Central memory CD8-positive, alpha-beta T cell (primary cell): ENCODE measurements at regions not wholly inside any gene's neighbourhood (a gene's known extent, or its start where the extent isn't known, plus 50 kb on each side); places are given as distances from the start of the nearest gene placed in this dataset.
"Not testable (repeated sequence)": the region's sequence is repeated elsewhere in the genome, so short reads cannot be mapped to it uniquely, and the experiment has no call there.

Experiments
- ATAC-seq: fragments of 150-1000 bp; cut with Tn5 transposase; replicated peaks from 2 replicates; pipeline ENCODE4 v1.10.0; 2022; ENCODE audit warnings: mild to moderate bottlenecking, moderate FRiP score, moderate number of reproducible peaks; ENCODE audit not compliant: poor library complexity, severe bottlenecking; ENCODE audit errors: extremely low read depth
- DNase-seq, 2 donors: peaks; one replicate each; pipeline ENCODE4 v3.0.0; 2021; ENCODE audit warnings: low spot score in 2 of 2
- H3K27ac Mint-ChIP-seq: one replicate; pipeline ENCODE4 v1.8.0; 2022; ENCODE audit warnings: low read depth, mild to moderate bottlenecking, moderate library complexity, mixed read lengths
- H3K27me3 Mint-ChIP-seq: one replicate; pipeline ENCODE4 v1.8.0; 2022; ENCODE audit warnings: mixed read lengths
- H3K36me3 Mint-ChIP-seq: one replicate; pipeline ENCODE4 v1.8.0; 2022; ENCODE audit warnings: mild to moderate bottlenecking, moderate library complexity, mixed read lengths; ENCODE audit not compliant: insufficient read depth
- H3K4me1 Mint-ChIP-seq: one replicate; pipeline ENCODE4 v1.8.0; 2022; ENCODE audit warnings: mixed read lengths
- H3K4me3 Mint-ChIP-seq: one replicate; pipeline ENCODE4 v1.8.0; 2022; ENCODE audit warnings: mild to moderate bottlenecking, moderate library complexity, mixed read lengths
- H3K9me3 Mint-ChIP-seq: one replicate; pipeline ENCODE4 v1.8.0; 2022; ENCODE audit warnings: mixed read lengths

- DNase-seq (no peak), ATAC-seq (no peak)
- H3K27me3 Mint-ChIP-seq = no peaks in the 10 kb centered on the region
- H3K36me3 Mint-ChIP-seq = peaks cover 2% of the 10 kb centered on the region
- no peaks in the 10 kb centered on the region for H3K9me3 Mint-ChIP-seq
- no peak overlapping the region for H3K4me3 Mint-ChIP-seq
- no peak overlapping the region for H3K27ac Mint-ChIP-seq
- H3K4me1 Mint-ChIP-seq = no peaks in the 10 kb centered on the region
Measured at GRCh38 chr7:152594801-152595200, 81.1 kb downstream of the XRCC2 start.

- no peak for DNase-seq
- H3K4me3 Mint-ChIP-seq = no peak overlapping the region
- peaks cover 2% of the 10 kb centered on the region for H3K36me3 Mint-ChIP-seq
- no peak overlapping the region for H3K27ac Mint-ChIP-seq
- H3K9me3 Mint-ChIP-seq = no peaks in the 10 kb centered on the region
- H3K4me1 Mint-ChIP-seq = no peaks in the 10 kb centered on the region
- ATAC-seq = no peak
- H3K27me3 Mint-ChIP-seq = no peaks in the 10 kb centered on the region
Measured at GRCh38 chr7:152591976-152592375, 84.0 kb downstream of the XRCC2 start.

GRCh38 chr7:152590481-152590880, 85.5 kb downstream of the XRCC2 start:
- Mint-ChIP-seq H3K27ac (no peak overlapping the region), H3K27me3 (no peaks in the 10 kb centered on the region), H3K4me1 (no peaks in the 10 kb centered on the region), H3K4me3 (no peak overlapping the region), H3K36me3 (peaks cover 2% of the 10 kb centered on the region), H3K9me3 (no peaks in the 10 kb centered on the region)
- ATAC-seq (no peak), DNase-seq (no peak)

DNA sequence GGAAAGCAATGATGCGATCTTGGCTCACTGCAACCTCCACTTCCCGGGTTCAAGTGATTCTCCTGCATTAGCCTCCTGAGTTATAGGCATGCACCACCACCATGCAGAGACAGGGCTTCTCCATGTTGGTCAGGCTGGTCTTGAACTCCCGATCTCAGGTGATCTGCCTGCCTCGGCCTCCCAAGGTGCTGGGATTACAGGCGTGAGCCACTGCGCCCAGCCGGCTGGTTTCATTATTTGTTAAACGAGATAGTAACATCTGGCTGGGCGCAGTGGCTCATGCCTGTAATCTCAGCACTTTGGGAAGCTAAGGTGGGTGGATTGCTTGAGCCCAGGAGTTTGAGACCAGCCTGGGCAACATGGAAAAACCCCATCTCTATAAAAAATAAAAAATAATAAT, 86.1 kb downstream of the XRCC2 start:
- not testable (repeated sequence) for H3K4me3 Mint-ChIP-seq, DNase-seq, H3K9me3 Mint-ChIP-seq, H3K4me1 Mint-ChIP-seq, H3K27ac Mint-ChIP-seq, ATAC-seq, H3K36me3 Mint-ChIP-seq, H3K27me3 Mint-ChIP-seq

GRCh38 chr7:152588350-152588749, 87.6 kb downstream of the XRCC2 start:
- no peak overlapping the region for H3K4me3 Mint-ChIP-seq
- ATAC-seq (no peak), DNase-seq (no peak)
- no peaks in the 10 kb centered on the region for H3K27me3 Mint-ChIP-seq
- no peaks in the 10 kb centered on the region for H3K9me3 Mint-ChIP-seq
- no peak overlapping the region for H3K27ac Mint-ChIP-seq
- no peaks in the 10 kb centered on the region for H3K4me1 Mint-ChIP-seq
- peaks cover 2% of the 10 kb centered on the region for H3K36me3 Mint-ChIP-seq

GRCh38 chr7:152587366-152587765, 88.6 kb downstream of the XRCC2 start:
- no peak overlapping the region for H3K27ac Mint-ChIP-seq
- no peak overlapping the region for H3K4me3 Mint-ChIP-seq
- DNase-seq (no peak), ATAC-seq (no peak)
- no peaks in the 10 kb centered on the region for H3K9me3 Mint-ChIP-seq
- peaks cover 4% of the 10 kb centered on the region for H3K36me3 Mint-ChIP-seq
- no peaks in the 10 kb centered on the region for H3K27me3 Mint-ChIP-seq
- H3K4me1 Mint-ChIP-seq = no peaks in the 10 kb centered on the region

GRCh38 chr7:152583006-152583405, 92.9 kb downstream of the XRCC2 start:
- Mint-ChIP-seq H3K27ac (no peak overlapping the region), H3K36me3 (peaks cover 2% of the 10 kb centered on the region), H3K27me3 (no peaks in the 10 kb centered on the region), H3K4me1 (no peaks in the 10 kb centered on the region), H3K9me3 (no peaks in the 10 kb centered on the region), H3K4me3 (no peak overlapping the region)
- ATAC-seq = no peak
- no peak for DNase-seq

DNA sequence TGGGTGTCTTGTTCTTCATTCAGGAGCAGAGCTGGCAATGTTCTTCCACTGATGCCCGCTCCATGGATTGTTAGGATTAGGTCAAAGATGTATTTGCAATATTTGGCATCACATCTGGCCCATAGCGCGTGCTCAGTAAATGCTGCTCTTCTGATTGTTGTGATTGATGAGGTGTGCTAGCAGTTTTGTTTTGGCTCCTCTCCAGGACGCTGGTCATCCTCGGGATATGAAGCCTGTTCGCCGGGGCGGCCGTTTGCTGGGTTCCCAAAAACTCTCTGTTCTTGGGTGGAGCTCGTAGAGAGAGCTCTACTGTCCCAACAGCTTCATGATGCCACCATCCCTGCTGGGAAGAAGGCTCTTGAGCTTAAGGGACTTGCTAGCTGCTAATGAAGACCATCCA, 96.9 kb downstream of the XRCC2 start:
- no peak overlapping the region for H3K4me3 Mint-ChIP-seq
- peaks cover 10% of the 10 kb centered on the region for H3K27me3 Mint-ChIP-seq
- ATAC-seq (no peak), DNase-seq (no peak)
- H3K27ac Mint-ChIP-seq = no peak overlapping the region
- H3K36me3 Mint-ChIP-seq = peaks cover 2% of the 10 kb centered on the region
- no peaks in the 10 kb centered on the region for H3K9me3 Mint-ChIP-seq
- H3K4me1 Mint-ChIP-seq = no peaks in the 10 kb centered on the region

GRCh38 chr7:152577339-152577738, 98.6 kb downstream of the XRCC2 start:
- H3K9me3 Mint-ChIP-seq = no peaks in the 10 kb centered on the region

GRCh38 chr7:152574892-152575548, 100.9 kb downstream of the XRCC2 start:
- Mint-ChIP-seq H3K27me3 (peaks cover 19% of the 10 kb centered on the region), H3K36me3 (no peaks in the 10 kb centered on the region), H3K9me3 (no peaks in the 10 kb centered on the region), H3K4me1 (no peaks in the 10 kb centered on the region), H3K27ac (no peak overlapping the region), H3K4me3 (no peak overlapping the region)
- DNase-seq = no peak
- no peak for ATAC-seq

More at GRCh38 chr7:152577339-152577738, 98.6 kb downstream of the XRCC2 start:
- H3K27me3 Mint-ChIP-seq = peaks cover 16% of the 10 kb centered on the region
- no peaks in the 10 kb centered on the region for H3K36me3 Mint-ChIP-seq
- no peak overlapping the region for H3K4me3 Mint-ChIP-seq
- DNase-seq = no peak
- no peak for ATAC-seq
- H3K27ac Mint-ChIP-seq = no peak overlapping the region
- no peaks in the 10 kb centered on the region for H3K4me1 Mint-ChIP-seq

GRCh38 chr7:152573186-152573585, 102.8 kb downstream of the XRCC2 start:
- not testable (repeated sequence) for H3K4me1 Mint-ChIP-seq, H3K4me3 Mint-ChIP-seq, ATAC-seq, H3K36me3 Mint-ChIP-seq, H3K9me3 Mint-ChIP-seq, H3K27ac Mint-ChIP-seq, DNase-seq
- H3K27me3 Mint-ChIP-seq = peaks cover 19% of the 10 kb centered on the region

DNA sequence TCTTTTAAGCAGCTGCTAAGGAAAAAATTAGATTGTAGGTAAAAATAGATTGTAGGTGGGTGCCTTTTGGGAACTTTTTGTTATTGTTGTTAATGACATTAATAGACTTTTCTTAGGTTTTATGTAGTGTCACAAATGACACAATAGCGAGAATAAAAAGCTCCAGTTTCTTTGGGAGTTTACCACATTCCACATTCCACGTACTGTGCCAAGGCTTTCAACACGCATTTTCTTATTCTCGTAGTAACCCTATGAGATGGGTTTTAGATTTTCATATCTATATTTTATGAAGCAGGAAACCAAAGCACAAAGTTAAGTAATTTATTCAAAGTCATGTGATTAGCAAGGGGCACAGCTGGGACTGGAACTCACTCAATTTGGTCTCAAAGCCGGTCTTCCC, 103.8 kb downstream of the XRCC2 start:
- no peak for ATAC-seq
- Mint-ChIP-seq H3K27ac (no peak overlapping the region), H3K9me3 (no peaks in the 10 kb centered on the region), H3K36me3 (no peaks in the 10 kb centered on the region), H3K4me1 (no peaks in the 10 kb centered on the region), H3K4me3 (no peak overlapping the region), H3K27me3 (peaks cover 18% of the 10 kb centered on the region)
- no peak for DNase-seq

DNA sequence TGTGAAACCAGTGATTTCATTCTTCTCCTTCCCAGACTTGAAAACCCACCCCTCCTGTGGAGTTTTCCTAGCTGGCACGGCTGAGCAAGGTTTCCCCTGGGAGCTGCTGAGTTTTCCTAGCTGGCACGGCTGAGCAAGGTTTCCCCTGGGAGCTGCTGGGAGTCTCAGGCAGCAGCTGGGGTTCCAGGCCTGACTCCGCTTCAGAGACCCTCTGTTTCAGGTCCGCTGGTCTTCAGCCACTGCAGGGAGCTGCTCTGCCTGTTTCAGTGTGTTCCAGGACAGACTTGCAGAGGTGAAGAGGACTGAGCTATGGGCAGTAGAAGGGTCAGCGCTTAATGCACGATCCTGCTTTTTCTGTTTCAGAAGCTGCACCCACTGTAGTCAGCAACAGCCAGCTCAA, 104.9 kb downstream of the XRCC2 start:
- no peak for DNase-seq
- peaks cover 15% of the 10 kb centered on the region for H3K27me3 Mint-ChIP-seq
- no peak overlapping the region for H3K27ac Mint-ChIP-seq
- H3K9me3 Mint-ChIP-seq = no peaks in the 10 kb centered on the region
- ATAC-seq = no peak
- peaks cover 3% of the 10 kb centered on the region for H3K4me1 Mint-ChIP-seq
- H3K4me3 Mint-ChIP-seq = no peak overlapping the region
- no peaks in the 10 kb centered on the region for H3K36me3 Mint-ChIP-seq
